HEK293 (cell line): ENCODE measurements at regions not wholly inside any gene's neighbourhood (a gene's known extent, or its start where the extent isn't known, plus 50 kb on each side); places are given as distances from the start of the nearest gene placed in this dataset.
A peak's percentile ranks its signal among the peaks of the same experiment; 100 is the strongest.

Experiments
- CTCF ChIA-PET: fragments of 350-600 bp; formaldehyde crosslinking; extraction: SDS; loops from one replicate; lab custom pipeline; 2021; ENCODE audit warnings: antibody characterized with exemption; lab: Yijun Ruan, JAX
- POLR2A ChIA-PET: fragments of 300-600 bp; formaldehyde crosslinking; extraction: SDS; loops from one replicate; lab custom pipeline; 2020; ENCODE audit warnings: antibody characterized with exemption, inconsistent platforms; lab: Yijun Ruan, JAX
- H3K27ac ChIP-seq: fragments of 200-500 bp; sonication (Bioruptor generic); 2 replicates; pipeline ENCODE4 v1.5.1; 2014; ENCODE audit warnings: low read depth, low read length, control low read depth, inconsistent platforms; ENCODE audit errors: extremely low read depth
- H3K36me3 ChIP-seq, 2 experiments: fragments of 200-500 bp in 1 of 2; sonication (Bioruptor generic) in 1 of 2; 1 replicate in 1 of 2; 2 replicates in 1 of 2; pipeline ENCODE4 v1.5.1; 2014 to 2017; ENCODE audit warnings: inconsistent platforms in 2 of 2, low read length in 2 of 2; ENCODE audit not compliant: control insufficient read depth in 2 of 2, insufficient read depth in 1 of 2
- H3K4me1 ChIP-seq: fragments of 200-500 bp; sonication (Bioruptor generic); 2 replicates; pipeline ENCODE4 v1.5.1; 2014; ENCODE audit warnings: mild to moderate bottlenecking, low read length, inconsistent platforms; ENCODE audit not compliant: control insufficient read depth, insufficient read depth
- H3K4me3 ChIP-seq: 2 replicates; pipeline ENCODE4 v1.5.1; 2011; ENCODE audit warnings: low read depth, mild to moderate bottlenecking, control low read depth, low read length, moderate library complexity
- H3K9me3 ChIP-seq: fragments of 200-500 bp; sonication (Bioruptor generic); 2 replicates; pipeline ENCODE4 v1.5.1; 2014; ENCODE audit warnings: low read depth, low read length, inconsistent platforms; ENCODE audit not compliant: control insufficient read depth, insufficient read depth
- FEZF1 ChIP-seq: fragments of 450-650 bp; formaldehyde crosslinking; IDR thresholded peaks from 2 replicates; pipeline ENCODE4 v1.5.1; 2016; ENCODE audit warnings: missing biosample characterization, missing genetic modification characterization
- MEIS1 ChIP-seq: sonication (generic); formaldehyde crosslinking; IDR thresholded peaks from 2 replicates; pipeline ENCODE4 v1.8.1; 2022; ENCODE audit warnings: missing genetic modification reagents, mild to moderate bottlenecking, borderline replicate concordance
- MZF1 ChIP-seq: fragments of 450-650 bp; formaldehyde crosslinking; IDR thresholded peaks from 2 replicates; pipeline ENCODE4 v1.5.1; 2017; ENCODE audit warnings: missing biosample characterization, missing genetic modification characterization, borderline replicate concordance
- OVOL3 ChIP-seq: fragments of 450-650 bp; formaldehyde crosslinking; IDR thresholded peaks from 2 replicates; pipeline ENCODE4 v1.5.1; 2016; ENCODE audit warnings: missing biosample characterization, missing genetic modification characterization
- SCRT2 ChIP-seq: fragments of 450-650 bp; formaldehyde crosslinking; IDR thresholded peaks from 2 replicates; pipeline ENCODE4 v1.5.1; 2016; ENCODE audit warnings: missing biosample characterization, missing genetic modification characterization
- TRIM28 ChIP-seq: IDR thresholded peaks from 2 replicates; pipeline ENCODE4 v1.6.1; 2011; ENCODE audit warnings: low read length, control low read depth, borderline replicate concordance
- ZBTB10 ChIP-seq: fragments of 450-650 bp; formaldehyde crosslinking; IDR thresholded peaks from 2 replicates; pipeline ENCODE4 v1.5.1; 2016; ENCODE audit warnings: missing biosample characterization, missing genetic modification characterization
- ZFP3 ChIP-seq: fragments of 450-650 bp; formaldehyde crosslinking; IDR thresholded peaks from 2 replicates; pipeline ENCODE4 v1.5.1; 2016; ENCODE audit warnings: low read depth, missing biosample characterization, missing genetic modification characterization
- ZNF175 ChIP-seq: fragments of 450-650 bp; formaldehyde crosslinking; IDR thresholded peaks from 2 replicates; pipeline ENCODE4 v1.5.1; 2016; ENCODE audit warnings: missing biosample characterization, missing genetic modification characterization
- ZNF211 ChIP-seq: fragments of 450-650 bp; formaldehyde crosslinking; IDR thresholded peaks from 2 replicates; pipeline ENCODE4 v1.5.1; 2016; ENCODE audit warnings: low read depth, missing biosample characterization, missing genetic modification characterization
- ZNF221 ChIP-seq: fragments of 450-650 bp; formaldehyde crosslinking; IDR thresholded peaks from 2 replicates; pipeline ENCODE4 v1.5.1; 2017; ENCODE audit warnings: missing biosample characterization, missing genetic modification characterization, borderline replicate concordance
- ZNF23 ChIP-seq: fragments of 450-650 bp; formaldehyde crosslinking; IDR thresholded peaks from 2 replicates; pipeline ENCODE4 v1.5.1; 2016; ENCODE audit warnings: missing biosample characterization, missing genetic modification characterization, borderline replicate concordance
- ZNF311 ChIP-seq: fragments of 450-650 bp; formaldehyde crosslinking; IDR thresholded peaks from 2 replicates; pipeline ENCODE4 v1.5.1; 2017; ENCODE audit warnings: missing biosample characterization, missing genetic modification characterization, borderline replicate concordance
- ZNF324 ChIP-seq: fragments of 450-650 bp; formaldehyde crosslinking; IDR thresholded peaks from 2 replicates; pipeline ENCODE4 v1.5.1; 2016; ENCODE audit warnings: missing biosample characterization, missing genetic modification characterization
- ZNF48 ChIP-seq: fragments of 450-650 bp; formaldehyde crosslinking; IDR thresholded peaks from 2 replicates; pipeline ENCODE4 v1.5.1; 2016; ENCODE audit warnings: missing biosample characterization, missing genetic modification characterization
- ZNF501 ChIP-seq: fragments of 450-650 bp; formaldehyde crosslinking; IDR thresholded peaks from 2 replicates; pipeline ENCODE4 v1.5.1; 2016; ENCODE audit warnings: missing biosample characterization, missing genetic modification characterization
- ZNF549 ChIP-seq: fragments of 450-650 bp; IDR thresholded peaks from 2 replicates; pipeline ENCODE4 v1.5.1; 2018; ENCODE audit warnings: missing biosample characterization, missing genetic modification characterization, mild to moderate bottlenecking, inconsistent platforms, moderate library complexity
- ZNF629 ChIP-seq: fragments of 450-650 bp; formaldehyde crosslinking; IDR thresholded peaks from 2 replicates; pipeline ENCODE4 v1.5.1; 2017; ENCODE audit warnings: missing biosample characterization, missing genetic modification characterization
- ZNF639 ChIP-seq: fragments of 450-650 bp; formaldehyde crosslinking; IDR thresholded peaks from 2 replicates; pipeline ENCODE4 v1.5.1; 2016; ENCODE audit warnings: missing biosample characterization, missing genetic modification characterization
- ZNF654 ChIP-seq: fragments of 450-650 bp; formaldehyde crosslinking; IDR thresholded peaks from 2 replicates; pipeline ENCODE4 v1.5.1; 2016; ENCODE audit warnings: low read depth, missing biosample characterization, missing genetic modification characterization
- ZNF658 ChIP-seq: fragments of 450-650 bp; formaldehyde crosslinking; IDR thresholded peaks from 2 replicates; pipeline ENCODE4; 2016; ENCODE audit warnings: missing biosample characterization, missing genetic modification characterization
- ZNF660 ChIP-seq: fragments of 450-650 bp; IDR thresholded peaks from 2 replicates; pipeline ENCODE4 v1.5.1; 2018; ENCODE audit warnings: missing biosample characterization, mild to moderate bottlenecking, missing genetic modification characterization
- ZNF701 ChIP-seq: fragments of 450-650 bp; formaldehyde crosslinking; IDR thresholded peaks from 2 replicates; pipeline ENCODE4 v1.5.1; 2016; ENCODE audit warnings: missing biosample characterization, missing genetic modification characterization
- ZNF768 ChIP-seq: fragments of 450-650 bp; formaldehyde crosslinking; IDR thresholded peaks from 2 replicates; pipeline ENCODE4 v1.5.1; 2018; ENCODE audit warnings: missing biosample characterization, mild to moderate bottlenecking, missing genetic modification characterization
- ZNF792 ChIP-seq: fragments of 450-650 bp; formaldehyde crosslinking; IDR thresholded peaks from 2 replicates; pipeline ENCODE4 v1.5.1; 2016; ENCODE audit warnings: missing biosample characterization, missing genetic modification characterization
- ZNF837 ChIP-seq: fragments of 450-650 bp; formaldehyde crosslinking; IDR thresholded peaks from 2 replicates; pipeline ENCODE4 v1.5.1; 2016; ENCODE audit warnings: missing biosample characterization, missing genetic modification characterization
- ZSCAN4 ChIP-seq: fragments of 450-650 bp; formaldehyde crosslinking; IDR thresholded peaks from 2 replicates; pipeline ENCODE4 v1.5.1; 2017; ENCODE audit warnings: missing biosample characterization, missing genetic modification characterization

GRCh38 chr15:47974724-47975123, 146.1 kb upstream of the SLC24A5 start:
- Histone ChIP-seq H3K36me3 (no peaks in the 10 kb centered on the region), H3K27ac (no peak overlapping the region), H3K4me3 (no peak overlapping the region), H3K4me1 (no peaks in the 10 kb centered on the region), H3K9me3 (no peaks in the 10 kb centered on the region)
- TF ChIP-seq ZNF549 (tag by site-specific recombination), result no peak
- ChIA-PET POLR2A (no interaction called here), CTCF (no interaction called here)

- Histone ChIP-seq H3K27ac (no peak overlapping the region), H3K4me3 (no peak overlapping the region), H3K9me3 (no peaks in the 10 kb centered on the region), H3K4me1 (no peaks in the 10 kb centered on the region), H3K36me3 (no peaks in the 10 kb centered on the region)
- TF ChIP-seq FEZF1 (tag by site-specific recombination) (no peak), ZNF660 (tag by site-specific recombination) (no peak), MZF1 (tag by site-specific recombination) (no peak), ZNF211 (no peak), ZNF792 (no peak), ZNF501 (tag by site-specific recombination) (no peak), ZNF701 (tag by site-specific recombination) (no peak), ZNF23 (no peak), ZNF324 (tag by site-specific recombination) (no peak), ZNF639 (tag by site-specific recombination) (no peak), ZNF221 (no peak), ZBTB10 (no peak), TRIM28 (no peak), ZSCAN4 (no peak), OVOL3 (tag by site-specific recombination) (no peak), ZNF658 (no peak), ZFP3 (tag by site-specific recombination) (no peak), MEIS1 (CRISPR knock-in tag) (no peak)
- CTCF ChIA-PET, result interaction anchor here (0.9 to 1.3 kb wide), 2 partner anchors 12 to 782 kb away, joined by 3 read pairs; no protein-coding TSS in a partner anchor
- POLR2A ChIA-PET, result no interaction called here
Measured at GRCh38 chr15:47975427-47975826, 145.4 kb upstream of the SLC24A5 start.

- no peaks in the 10 kb centered on the region for H3K36me3 ChIP-seq
- no peak overlapping the region for H3K4me3 ChIP-seq
- TF ChIP-seq ZNF654 (tag by site-specific recombination), result peak; percentile 68
- TF ChIP-seq ZNF768, result no peak
- TF ChIP-seq ZNF629 (tag by site-specific recombination), result no peak
- TF ChIP-seq ZNF311 (tag by site-specific recombination), result no peak
- no peak for TF ChIP-seq ZNF837 (tag by site-specific recombination)
- peak; percentile 33; the same call in 1 of the 2 replicates for TF ChIP-seq SCRT2
- no peak for TF ChIP-seq ZNF48
- no peak for TF ChIP-seq ZNF175 (tag by site-specific recombination)
- no peak overlapping the region for H3K27ac ChIP-seq
- ChIA-PET POLR2A (no interaction called here), CTCF (interaction anchor here (0.6 to 1.7 kb wide), 6 partner anchors 14 to 787 kb away, joined by 3 to 8 read pairs (median 4); partner anchors contain the start of gene SEMA6D)
- no peaks in the 10 kb centered on the region for H3K9me3 ChIP-seq
- H3K4me1 ChIP-seq, result no peaks in the 10 kb centered on the region
Measured at GRCh38 chr15:47983533-47983932, 137.3 kb upstream of the SLC24A5 start.
